Astrocyte (in vitro differentiated cells and primary cell): ENCODE measurements at regions not wholly inside any gene's neighbourhood (a gene's known extent, or its start where the extent isn't known, plus 50 kb on each side); places are given as distances from the start of the nearest gene placed in this dataset.

Experiments
- CTCF ChIP-seq: IDR thresholded peaks from 2 replicates; pipeline ENCODE4 v1.5.1; 2011; ENCODE audit warnings: low read depth, mild to moderate bottlenecking, inconsistent platforms, low read length, moderate library complexity; ENCODE audit not compliant: insufficient read depth
- EZH2 ChIP-seq: IDR thresholded peaks from 2 replicates; pipeline ENCODE4 v1.6.1; 2012; ENCODE audit warnings: mild to moderate bottlenecking, low read length, inconsistent platforms; ENCODE audit not compliant: insufficient read depth

- TF ChIP-seq CTCF (no peak), EZH2 (no peak)
Observed at GRCh38 chr12:67431411-67432020, 162.4 kb downstream of the CAND1 start.
